ENCODE measurements at regions not wholly inside any gene's neighbourhood (a gene's known extent, or its start where the extent isn't known, plus 50 kb on each side); places are given as distances from the start of the nearest gene placed in this dataset.

- Mint-ChIP-seq H3K4me1 (ENCODE audit: unreplicated experiment) (no peaks in the 10 kb centered on the region), H3K9me3 (ENCODE audit: unreplicated experiment) (no peaks in the 10 kb centered on the region), H3K4me3 (ENCODE audit: unreplicated experiment) (no peak overlapping the region), H3K27ac (ENCODE audit: unreplicated experiment) (no peak overlapping the region), H3K27me3 (ENCODE audit: unreplicated experiment) (no peaks in the 10 kb centered on the region), H3K36me3 (ENCODE audit: low read depth, unreplicated experiment) (no peaks in the 10 kb centered on the region)
- DNase-seq (ENCODE audit: low spot score) = no peak
- TF ChIP-seq CTCF (IDR thresholded peaks at IDR 0.05; ENCODE audit: unreplicated experiment) = no peak
These were observed 355.6 kb upstream of the SLC30A5 start for GRCh38 chr5:68738236-68738635.

GRCh38 chr5:68738841-68739240 is 355.0 kb upstream of the SLC30A5 start:
- Mint-ChIP-seq H3K4me1 (ENCODE audit: unreplicated experiment) (no peaks in the 10 kb centered on the region), H3K36me3 (ENCODE audit: low read depth, unreplicated experiment) (no peaks in the 10 kb centered on the region), H3K4me3 (ENCODE audit: unreplicated experiment) (no peak overlapping the region), H3K27me3 (ENCODE audit: unreplicated experiment) (no peaks in the 10 kb centered on the region), H3K27ac (ENCODE audit: unreplicated experiment) (no peak overlapping the region), H3K9me3 (ENCODE audit: unreplicated experiment) (no peaks in the 10 kb centered on the region)
- TF ChIP-seq CTCF (IDR thresholded peaks at IDR 0.05; ENCODE audit: unreplicated experiment) = no peak
- DNase-seq (ENCODE audit: low spot score) = no peak

- Mint-ChIP-seq H3K27ac (ENCODE audit: unreplicated experiment) (no peak overlapping the region), H3K9me3 (ENCODE audit: unreplicated experiment) (no peaks in the 10 kb centered on the region), H3K4me3 (ENCODE audit: unreplicated experiment) (no peak overlapping the region), H3K27me3 (ENCODE audit: unreplicated experiment) (no peaks in the 10 kb centered on the region), H3K36me3 (ENCODE audit: low read depth, unreplicated experiment) (no peaks in the 10 kb centered on the region), H3K4me1 (ENCODE audit: unreplicated experiment) (no peaks in the 10 kb centered on the region)
- DNase-seq (ENCODE audit: low spot score) = no peak
- TF ChIP-seq CTCF (IDR thresholded peaks at IDR 0.05; ENCODE audit: unreplicated experiment) = no peak
These were observed 354.1 kb upstream of the SLC30A5 start for GRCh38 chr5:68739752-68740151.

GRCh38 chr5:68740226-68740910 is 353.4 kb upstream of the SLC30A5 start:
- no peaks in the 10 kb centered on the region for H3K9me3 Mint-ChIP-seq (ENCODE audit: unreplicated experiment)
- no peaks in the 10 kb centered on the region for H3K27me3 Mint-ChIP-seq (ENCODE audit: unreplicated experiment)
- H3K27ac Mint-ChIP-seq (ENCODE audit: unreplicated experiment) = no peak overlapping the region
- TF ChIP-seq CTCF (IDR thresholded peaks at IDR 0.05; ENCODE audit: unreplicated experiment) = no peak
- H3K4me1 Mint-ChIP-seq (ENCODE audit: unreplicated experiment) = no peaks in the 10 kb centered on the region
- no peak for DNase-seq (ENCODE audit: low spot score)
- no peaks in the 10 kb centered on the region for H3K36me3 Mint-ChIP-seq (ENCODE audit: low read depth, unreplicated experiment)
- H3K4me3 Mint-ChIP-seq (ENCODE audit: unreplicated experiment) = no peak overlapping the region

- Mint-ChIP-seq H3K4me3 (ENCODE audit: unreplicated experiment) (no peak overlapping the region), H3K9me3 (ENCODE audit: unreplicated experiment) (no peaks in the 10 kb centered on the region), H3K27ac (ENCODE audit: unreplicated experiment) (no peak overlapping the region), H3K4me1 (ENCODE audit: unreplicated experiment) (no peaks in the 10 kb centered on the region), H3K36me3 (ENCODE audit: low read depth, unreplicated experiment) (no peaks in the 10 kb centered on the region), H3K27me3 (ENCODE audit: unreplicated experiment) (no peaks in the 10 kb centered on the region)
- DNase-seq (ENCODE audit: low spot score) = no peak
- no peak for TF ChIP-seq CTCF (IDR thresholded peaks at IDR 0.05; ENCODE audit: unreplicated experiment)
These were observed 349.6 kb upstream of the SLC30A5 start for GRCh38 chr5:68744206-68744605.
